Nephron progenitor cell (in vitro differentiated cells): ENCODE measurements at regions not wholly inside any gene's neighbourhood (a gene's known extent, or its start where the extent isn't known, plus 50 kb on each side); places are given as distances from the start of the nearest gene placed in this dataset.

Experiments used
- DNase-seq: peaks from one replicate; pipeline ENCODE4 v3.0.0; 2021
- H3K27ac Mint-ChIP-seq: 2 replicates; pipeline ENCODE4 v1.8.0; 2021; ENCODE audit warnings: mild to moderate bottlenecking, moderate library complexity, mixed read lengths
- H3K27me3 Mint-ChIP-seq: 2 replicates; pipeline ENCODE4 v1.8.0; 2021; ENCODE audit warnings: mild to moderate bottlenecking, low read depth, mixed read lengths; ENCODE audit not compliant: poor library complexity
- H3K36me3 Mint-ChIP-seq: 2 replicates; pipeline ENCODE4 v1.8.0; 2021; ENCODE audit warnings: low read depth, mixed read lengths
- H3K4me1 Mint-ChIP-seq: 2 replicates; pipeline ENCODE4 v1.8.0; 2021; ENCODE audit warnings: mixed read lengths
- H3K4me3 Mint-ChIP-seq: 2 replicates; pipeline ENCODE4 v1.8.0; 2021; ENCODE audit warnings: mild to moderate bottlenecking, moderate library complexity, mixed read lengths
- H3K9me3 Mint-ChIP-seq: 2 replicates; pipeline ENCODE4 v1.8.0; 2021; ENCODE audit warnings: mild to moderate bottlenecking, moderate library complexity, mixed read lengths
- CTCF ChIP-seq: fragments of 200-600 bp; sonication (generic); IDR thresholded peaks from 2 replicates; pipeline ENCODE4 v1.5.0; 2021; ENCODE audit warnings: antibody characterized with exemption

- H3K4me1 Mint-ChIP-seq, result no peaks in the 10 kb centered on the region
- no peaks in the 10 kb centered on the region for H3K36me3 Mint-ChIP-seq
- TF ChIP-seq CTCF, result no peak
- H3K4me3 Mint-ChIP-seq, result no peak overlapping the region
- no peaks in the 10 kb centered on the region for H3K9me3 Mint-ChIP-seq
- DNase-seq, result no peak
- H3K27ac Mint-ChIP-seq, result no peak overlapping the region
- H3K27me3 Mint-ChIP-seq, result no peaks in the 10 kb centered on the region
Observed at GRCh38 chr13:103844471-103844870, 778.3 kb upstream of the SLC10A2 start.

GRCh38 chr13:103839460-103839859, 773.2 kb upstream of the SLC10A2 start:
- no peak overlapping the region for H3K27ac Mint-ChIP-seq
- no peak for DNase-seq
- H3K27me3 Mint-ChIP-seq, result no peaks in the 10 kb centered on the region
- H3K9me3 Mint-ChIP-seq, result no peaks in the 10 kb centered on the region
- TF ChIP-seq CTCF, result no peak
- no peaks in the 10 kb centered on the region for H3K4me1 Mint-ChIP-seq
- no peak overlapping the region for H3K4me3 Mint-ChIP-seq
- no peaks in the 10 kb centered on the region for H3K36me3 Mint-ChIP-seq

- H3K9me3 Mint-ChIP-seq, result peaks cover 8% of the 10 kb centered on the region
- DNase-seq, result no peak
- no peaks in the 10 kb centered on the region for H3K4me1 Mint-ChIP-seq
- no peak for TF ChIP-seq CTCF
- no peak overlapping the region for H3K27ac Mint-ChIP-seq
- H3K4me3 Mint-ChIP-seq, result no peak overlapping the region
- H3K27me3 Mint-ChIP-seq, result peaks cover 3% of the 10 kb centered on the region
- H3K36me3 Mint-ChIP-seq, result no peaks in the 10 kb centered on the region
Observed at GRCh38 chr13:103835052-103835451, 768.8 kb upstream of the SLC10A2 start.

GRCh38 chr13:103833294-103833852, 767.2 kb upstream of the SLC10A2 start:
- no peaks in the 10 kb centered on the region for H3K36me3 Mint-ChIP-seq
- peaks cover 3% of the 10 kb centered on the region for H3K27me3 Mint-ChIP-seq
- no peak for TF ChIP-seq CTCF
- no peak overlapping the region for H3K27ac Mint-ChIP-seq
- DNase-seq, result no peak
- no peak overlapping the region for H3K4me3 Mint-ChIP-seq
- H3K9me3 Mint-ChIP-seq, result peaks cover 8% of the 10 kb centered on the region
- H3K4me1 Mint-ChIP-seq, result no peaks in the 10 kb centered on the region

- no peak overlapping the region for H3K4me3 Mint-ChIP-seq
- no peak for DNase-seq
- no peaks in the 10 kb centered on the region for H3K36me3 Mint-ChIP-seq
- TF ChIP-seq CTCF, result no peak
- H3K9me3 Mint-ChIP-seq, result peaks cover 3% of the 10 kb centered on the region
- no peak overlapping the region for H3K27ac Mint-ChIP-seq
- H3K4me1 Mint-ChIP-seq, result no peaks in the 10 kb centered on the region
- peaks cover 4% of the 10 kb centered on the region for H3K27me3 Mint-ChIP-seq
Observed at GRCh38 chr13:103815619-103816018, 749.4 kb upstream of the SLC10A2 start.

GRCh38 chr13:103812971-103813370, 746.8 kb upstream of the SLC10A2 start:
- peaks cover 4% of the 10 kb centered on the region for H3K27me3 Mint-ChIP-seq
- no peak for DNase-seq
- no peaks in the 10 kb centered on the region for H3K36me3 Mint-ChIP-seq
- no peak overlapping the region for H3K27ac Mint-ChIP-seq
- no peak for TF ChIP-seq CTCF
- H3K4me3 Mint-ChIP-seq, result no peak overlapping the region
- H3K9me3 Mint-ChIP-seq, result peaks cover 5% of the 10 kb centered on the region
- no peaks in the 10 kb centered on the region for H3K4me1 Mint-ChIP-seq
